Limb (tissue), 2 donors: ENCODE measurements at regions not wholly inside any gene's neighbourhood (a gene's known extent, or its start where the extent isn't known, plus 50 kb on each side); places are given as distances from the start of the nearest gene placed in this dataset.

ENCODE experiments used
- DNase-seq, 2 donors: peaks; one replicate each; pipeline ENCODE4 v3.0.0-alpha.2; 2016; ENCODE audit errors: extremely low spot score in 2 of 2

DNA sequence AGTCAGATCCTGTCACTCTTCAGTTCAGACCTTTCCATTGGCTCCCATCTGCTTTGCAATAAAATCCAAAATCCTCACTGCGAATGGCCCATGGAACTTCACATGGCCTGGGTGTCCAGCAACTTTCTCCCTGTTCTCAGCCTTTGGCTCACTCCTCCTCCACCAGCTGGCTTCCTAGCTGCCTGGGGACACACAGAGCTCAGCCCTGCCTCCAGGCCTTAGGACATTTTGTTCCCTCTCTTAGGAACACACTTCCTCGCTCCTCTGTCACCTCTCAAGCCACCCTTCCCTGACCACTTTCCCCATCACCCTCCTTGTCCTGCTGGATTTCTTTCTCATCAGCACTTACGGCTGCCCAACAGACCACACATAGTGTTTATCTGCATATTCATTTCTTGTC is 419.6 kb downstream of the MED13L start:
- DNase-seq: no peak

DNA sequence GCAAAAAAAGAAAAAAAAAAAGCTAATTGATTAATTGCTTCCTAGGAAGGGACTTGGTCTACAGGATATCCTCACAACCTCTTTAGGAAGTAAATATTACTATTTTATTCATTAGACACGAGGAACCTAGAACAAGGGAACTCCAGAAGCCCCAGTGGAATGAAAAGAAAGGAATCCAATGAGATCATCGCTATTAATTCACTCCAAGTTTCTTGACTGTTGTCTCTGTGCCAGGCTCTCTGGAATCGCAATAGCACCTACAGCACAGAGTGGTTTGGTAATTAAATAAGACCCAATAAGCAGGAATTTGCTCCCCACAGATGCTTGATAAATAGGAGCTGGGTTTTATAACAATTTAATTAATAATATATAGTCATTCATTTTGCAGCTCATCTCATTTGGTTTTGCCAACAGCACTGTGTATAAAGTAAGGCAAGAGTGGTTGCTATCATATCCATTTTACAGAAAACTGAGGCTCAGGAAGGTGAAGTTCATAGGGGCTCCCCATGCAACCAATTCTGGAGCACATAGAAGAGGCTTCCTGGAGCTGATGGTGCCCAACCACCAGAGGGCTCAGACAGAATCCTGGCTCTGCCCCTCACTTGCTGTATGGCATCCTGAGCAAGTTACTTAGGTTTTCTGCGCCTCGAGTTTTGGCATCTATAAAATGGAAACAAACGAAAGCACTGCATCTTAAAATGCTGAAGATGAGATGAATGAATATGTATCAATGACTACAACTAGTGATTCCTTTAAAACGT is 420.2 kb downstream of the MED13L start:
- DNase-seq: no peak

DNA sequence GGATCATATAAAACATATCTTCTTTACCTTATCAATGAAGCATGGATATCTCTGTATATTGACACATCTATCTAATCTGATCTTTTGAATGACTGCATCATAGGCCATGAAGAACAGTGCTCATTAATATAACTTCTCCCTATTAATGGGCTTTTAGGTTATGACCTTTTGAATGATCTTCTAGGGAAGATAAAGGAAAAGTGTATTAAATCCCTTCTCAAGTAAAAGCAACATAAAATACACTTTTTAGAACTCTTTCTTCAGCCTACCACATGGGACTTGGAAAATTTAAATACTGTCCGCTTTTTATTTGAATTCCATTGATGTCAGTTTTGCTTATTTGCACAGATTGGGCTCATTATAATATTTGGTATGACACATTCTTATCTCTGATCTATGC is 425.4 kb downstream of the MED13L start:
- DNase-seq: no peak

DNA sequence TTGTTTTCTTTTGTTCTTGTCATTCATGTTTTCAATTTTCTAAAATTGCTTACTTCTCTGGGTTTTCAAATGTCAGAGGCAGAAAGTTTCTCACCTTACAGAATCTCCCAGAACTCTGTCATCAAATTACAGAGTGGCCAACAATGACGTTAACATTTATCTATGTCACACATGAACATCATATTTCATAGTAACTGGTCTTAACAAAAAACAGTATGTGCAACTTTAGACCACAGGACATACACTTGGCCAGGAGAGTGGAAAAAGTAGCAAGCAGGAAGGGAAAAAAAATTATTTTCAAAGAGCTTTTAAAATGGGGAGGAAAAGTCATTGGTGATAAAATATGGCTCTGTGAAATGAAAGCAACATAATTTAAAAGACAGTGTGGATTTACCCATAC is 426.5 kb downstream of the MED13L start:
- DNase-seq: no peak

DNA sequence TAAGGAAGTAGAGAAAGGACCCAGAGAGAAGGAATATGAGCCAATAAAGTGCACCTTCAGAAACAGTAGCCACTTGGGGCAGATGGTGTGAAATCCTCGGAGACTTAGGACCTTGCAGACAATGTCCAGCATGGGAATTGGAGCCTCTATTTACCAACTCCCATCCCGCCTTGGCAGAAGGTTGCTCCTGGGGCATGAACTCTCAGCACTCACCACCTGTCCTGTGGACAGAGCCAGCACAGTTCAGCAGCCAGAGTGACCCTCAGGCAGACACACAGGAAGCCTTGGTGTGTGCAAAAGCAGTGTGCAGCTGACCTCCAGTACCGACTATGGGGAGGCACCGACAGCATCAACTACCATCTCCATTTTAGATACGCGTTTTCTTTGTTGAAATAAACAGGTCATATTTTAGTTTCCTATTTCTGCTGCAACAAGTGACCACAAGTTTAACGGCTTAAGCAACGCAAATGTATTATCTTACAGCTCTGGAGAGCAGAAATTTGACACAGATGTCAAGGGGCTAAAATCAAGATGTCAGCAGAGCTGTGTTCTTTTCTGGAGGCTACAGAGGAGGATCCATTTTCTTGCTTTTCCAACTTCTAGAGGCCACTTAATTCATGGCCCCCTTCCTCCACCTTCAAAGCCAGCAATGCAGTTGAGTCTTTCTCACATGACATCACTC is 428.1 kb downstream of the MED13L start:
- DNase-seq: no peak

DNA sequence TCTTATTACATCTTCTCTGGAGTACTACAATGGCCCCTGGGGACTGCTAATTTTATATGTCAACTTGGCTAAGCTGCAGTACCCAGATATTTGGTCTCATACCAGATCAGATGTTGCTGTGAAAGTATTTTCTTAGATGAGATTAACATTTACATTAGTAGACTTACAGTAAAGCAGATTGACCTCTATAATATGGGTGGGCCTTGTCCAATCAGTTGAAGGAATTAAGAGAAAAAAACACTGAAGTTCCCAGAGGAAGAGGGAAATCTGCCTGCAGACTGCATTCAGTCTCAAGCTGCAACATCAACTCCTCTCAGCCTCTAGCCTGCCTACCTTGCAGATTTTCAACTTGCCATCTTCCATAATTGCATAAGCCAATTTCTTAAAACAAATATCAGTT is 430.1 kb downstream of the MED13L start:
- no peak for DNase-seq

DNA sequence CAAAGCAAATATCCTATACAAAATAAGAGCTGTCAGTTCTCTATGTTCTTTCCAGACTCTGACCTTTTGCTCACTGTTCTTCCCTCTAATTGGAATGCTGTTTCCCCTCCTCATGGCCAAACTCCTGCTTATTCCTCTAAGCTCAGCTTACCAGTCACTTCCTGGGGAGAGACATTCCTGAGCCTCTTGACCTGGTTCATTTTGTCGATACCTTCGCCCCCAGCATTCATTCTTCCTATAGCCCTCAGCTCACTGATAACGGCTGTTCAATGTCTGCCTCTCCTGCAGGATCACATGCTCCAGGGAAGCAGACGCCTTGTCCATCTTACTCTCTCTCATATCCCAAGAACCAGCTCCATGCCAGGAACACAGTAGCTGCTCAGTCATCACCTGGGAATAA is 431.0 kb downstream of the MED13L start:
- DNase-seq: no peak

DNA sequence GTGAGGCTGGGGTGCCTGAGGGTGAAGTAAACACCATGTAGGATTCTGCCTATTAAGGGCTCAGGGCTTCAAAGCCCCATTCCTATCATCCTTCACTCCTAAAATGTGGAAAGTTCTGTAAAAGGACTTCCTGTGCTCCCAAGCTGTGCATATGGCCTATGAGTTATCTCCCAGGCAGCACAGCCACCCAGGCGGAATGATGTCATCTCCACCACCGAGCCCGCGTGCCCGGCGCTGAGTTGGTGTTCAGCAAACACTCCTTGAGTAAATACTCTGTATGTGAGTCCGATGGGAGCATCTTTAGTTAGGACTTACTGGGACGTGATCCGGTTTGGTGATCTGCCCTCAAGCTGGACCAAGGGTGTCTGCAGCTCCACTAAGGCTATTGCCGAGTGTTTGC is 437.3 kb downstream of the MED13L start:
- no peak for DNase-seq

DNA sequence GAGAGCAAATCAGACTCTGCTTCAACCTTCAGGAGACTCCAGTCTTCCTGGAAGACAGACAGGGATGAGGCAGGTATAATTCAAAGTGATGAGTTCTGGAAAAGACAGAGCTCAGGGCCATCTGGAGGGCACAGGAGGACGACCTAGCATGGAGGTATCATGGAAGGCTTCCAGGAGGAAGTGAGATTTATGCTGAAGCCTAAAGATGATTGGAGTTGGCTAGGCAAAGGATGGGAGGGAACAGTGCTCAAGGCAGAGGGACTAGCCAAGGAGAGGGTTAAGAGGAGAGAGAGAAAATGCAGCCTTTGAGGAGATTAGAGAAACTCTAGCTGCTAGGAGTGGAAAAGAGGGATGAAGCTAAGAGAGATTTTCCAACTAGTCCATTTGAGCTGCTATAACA is 438.5 kb downstream of the MED13L start:
- DNase-seq: no peak

DNA sequence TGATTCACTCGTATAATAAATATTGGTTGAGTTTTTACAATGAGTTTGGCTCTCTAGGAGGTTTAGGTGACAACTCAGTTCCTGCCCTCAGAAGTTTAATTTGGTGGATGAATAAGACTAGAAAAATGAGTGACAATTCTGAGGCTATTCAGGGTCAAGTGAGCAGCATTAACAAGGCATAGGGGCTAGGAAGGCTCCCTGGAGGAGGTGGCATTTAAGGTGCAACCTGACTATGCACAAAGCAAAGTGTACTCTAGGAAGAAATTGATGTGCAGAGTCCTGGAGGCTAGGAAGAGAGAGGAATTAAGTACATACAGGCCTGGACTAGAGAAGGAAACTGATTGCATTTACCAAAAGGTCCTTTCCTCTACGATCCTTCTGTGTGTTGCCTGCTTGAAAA is 440.3 kb downstream of the MED13L start:
- DNase-seq: no peak

DNA sequence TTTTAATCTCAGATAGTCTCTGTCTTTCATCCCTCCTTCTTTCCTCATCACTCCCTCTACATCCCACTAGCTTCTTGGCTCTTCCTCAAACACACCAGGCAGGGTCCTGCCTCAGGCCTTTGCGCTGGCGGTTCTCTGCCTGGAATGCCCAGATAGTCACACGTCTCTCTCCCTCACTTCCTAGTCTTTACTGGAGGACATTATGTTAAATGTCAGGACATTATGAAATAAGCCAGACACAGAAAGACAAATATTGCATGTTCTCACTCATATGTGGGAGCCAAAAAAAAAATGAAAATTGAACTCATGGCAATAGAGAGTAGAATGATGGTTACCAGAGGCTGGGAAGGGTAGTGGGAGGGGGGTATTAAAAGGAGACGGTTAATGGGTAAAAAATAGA is 442.0 kb downstream of the MED13L start:
- no peak for DNase-seq

DNA sequence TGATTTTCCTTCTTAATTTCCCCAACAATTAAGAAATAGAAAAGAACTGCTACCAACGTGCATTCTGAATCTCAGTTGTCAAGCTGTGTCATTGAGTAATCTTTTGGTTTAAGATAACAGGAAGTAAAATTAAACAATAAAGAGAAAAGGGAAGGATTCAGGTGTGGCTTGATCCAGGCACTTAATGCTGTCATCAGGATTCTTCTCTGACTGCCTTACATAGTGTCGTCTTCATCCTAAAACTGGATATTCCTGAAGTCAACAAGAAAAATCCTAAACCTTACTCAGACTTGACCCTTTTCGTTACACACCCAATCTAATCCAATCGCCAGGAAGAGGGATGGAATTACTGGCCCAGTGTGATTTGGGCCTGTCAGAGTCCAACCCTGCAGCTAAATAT is 443.8 kb downstream of the MED13L start:
- DNase-seq: no peak

DNA sequence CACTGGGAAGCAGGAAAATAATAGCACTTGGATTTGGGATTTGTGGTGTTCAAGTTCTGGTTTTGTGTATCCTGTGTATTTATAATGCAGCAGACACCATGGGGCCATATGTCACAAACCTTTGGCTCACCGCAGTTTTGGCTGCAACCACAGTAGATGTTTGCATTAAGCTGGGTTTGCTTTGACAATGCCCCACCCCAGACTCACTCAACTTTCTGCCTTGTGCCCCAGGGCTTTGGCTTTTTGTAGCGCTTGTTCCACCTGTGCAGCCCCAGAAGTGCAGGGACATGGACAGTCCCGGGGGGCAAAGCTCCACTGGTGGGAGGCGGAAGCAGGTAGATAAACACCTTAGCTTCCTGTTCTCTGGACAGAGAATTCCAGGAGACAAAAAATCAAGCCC is 446.9 kb downstream of the MED13L start:
- no peak for DNase-seq

DNA sequence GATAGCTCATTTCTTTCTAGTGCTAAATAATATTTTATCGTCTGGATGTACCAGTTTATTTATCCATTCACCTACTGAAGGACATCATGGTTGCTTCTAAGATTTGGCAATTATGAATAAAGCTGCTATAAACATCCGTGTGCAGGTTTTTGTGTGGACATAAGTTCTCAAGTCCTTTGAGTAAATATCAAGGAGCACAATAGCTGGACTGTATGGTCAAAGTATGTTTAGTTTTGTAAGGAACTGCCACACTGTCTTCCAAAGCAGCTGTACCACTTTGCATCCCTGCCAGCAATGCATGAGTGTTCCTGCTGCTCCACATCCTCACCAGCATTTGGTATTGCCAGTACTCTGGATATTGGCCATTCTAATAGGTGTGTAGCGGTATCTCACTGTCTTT is 447.4 kb downstream of the MED13L start:
- DNase-seq: no peak

DNA sequence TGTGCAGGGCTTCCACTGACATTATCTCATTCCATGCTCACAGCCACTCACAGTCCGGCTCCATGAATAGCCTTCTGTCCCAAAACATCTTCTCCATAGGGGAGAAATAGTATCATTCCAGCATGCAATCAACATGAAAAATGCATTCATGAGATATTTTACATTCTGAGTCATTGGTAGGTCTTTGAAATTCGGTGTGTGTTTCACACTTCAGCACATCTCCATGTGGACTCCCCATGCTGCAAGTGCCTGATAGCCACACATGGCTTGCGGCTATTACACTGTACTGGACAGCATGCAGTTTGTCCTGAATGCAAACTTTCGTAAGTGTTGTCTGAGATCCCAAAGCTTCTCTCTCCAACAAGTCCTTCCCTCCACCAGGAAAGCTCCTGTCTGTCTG is 449.3 kb downstream of the MED13L start:
- no peak for DNase-seq

DNA sequence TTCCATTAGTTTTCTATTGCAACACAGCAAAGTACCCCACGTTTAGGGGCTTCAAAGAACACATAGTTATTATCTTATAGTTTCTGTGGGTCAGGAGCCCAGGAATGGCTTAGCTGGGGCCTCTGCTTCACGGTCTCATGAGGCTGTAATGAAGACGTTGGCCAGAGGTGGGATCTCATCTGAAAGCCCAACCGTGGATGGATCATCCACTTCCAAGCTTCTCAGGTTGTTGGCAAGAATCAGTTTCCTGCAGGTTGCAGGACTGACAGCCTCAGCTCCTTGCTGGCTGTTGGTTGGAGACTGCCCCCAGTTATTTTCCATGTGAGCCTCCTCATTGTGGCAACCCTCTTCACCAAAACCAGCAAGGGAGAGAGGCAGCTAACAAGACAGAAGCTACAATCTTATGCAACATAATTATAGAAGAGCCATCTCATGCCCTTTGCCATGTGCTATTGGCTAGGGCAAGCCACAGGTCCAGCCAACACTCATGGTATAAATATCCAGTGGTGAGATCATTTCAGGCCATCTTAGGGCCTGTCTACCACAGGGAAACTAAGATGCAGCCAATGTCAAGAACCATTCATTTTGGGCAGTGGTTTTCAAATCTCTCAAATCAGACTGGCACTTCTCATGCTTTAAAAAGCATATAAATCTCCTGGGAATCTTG is 452.4 kb downstream of the MED13L start:
- no peak for DNase-seq

DNA sequence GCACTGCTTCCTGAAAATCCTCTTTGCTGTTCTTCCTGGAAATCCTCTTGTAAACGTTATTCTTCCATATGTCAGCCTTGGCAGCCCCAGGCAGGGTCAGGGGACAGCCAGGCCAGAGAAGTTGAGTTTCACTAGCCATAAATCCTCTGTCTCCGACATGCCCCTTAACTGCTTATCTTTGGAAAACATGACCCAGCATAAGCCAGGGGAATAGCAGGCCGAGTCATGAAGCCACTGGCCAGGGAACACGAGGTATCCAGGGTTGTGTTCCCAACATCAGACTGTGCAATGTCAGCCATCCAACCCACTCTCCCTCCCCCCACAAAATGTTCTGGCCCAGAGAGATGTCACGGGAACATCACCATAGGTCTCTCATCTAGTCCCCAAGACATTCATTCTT is 453.9 kb downstream of the MED13L start:
- DNase-seq: no peak

DNA sequence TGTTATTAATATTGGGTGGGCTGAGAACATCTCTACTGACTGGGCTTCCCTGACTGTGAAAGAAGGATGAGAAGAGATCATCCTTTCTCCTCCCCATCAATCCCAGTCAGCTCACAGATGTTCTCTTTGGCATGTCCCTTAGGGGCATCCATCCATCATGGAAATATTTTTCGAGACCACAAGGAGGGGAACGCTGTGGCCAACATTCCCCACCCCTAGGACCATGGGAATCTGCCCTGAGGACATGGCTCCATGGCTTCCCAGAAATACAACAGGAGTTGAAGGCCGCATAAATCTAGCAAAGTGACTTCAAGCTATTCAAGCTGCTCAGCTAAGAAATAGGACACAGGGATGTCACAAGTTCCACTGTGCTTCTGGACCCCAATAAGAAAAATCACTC is 456.8 kb downstream of the MED13L start:
- no peak for DNase-seq

DNA sequence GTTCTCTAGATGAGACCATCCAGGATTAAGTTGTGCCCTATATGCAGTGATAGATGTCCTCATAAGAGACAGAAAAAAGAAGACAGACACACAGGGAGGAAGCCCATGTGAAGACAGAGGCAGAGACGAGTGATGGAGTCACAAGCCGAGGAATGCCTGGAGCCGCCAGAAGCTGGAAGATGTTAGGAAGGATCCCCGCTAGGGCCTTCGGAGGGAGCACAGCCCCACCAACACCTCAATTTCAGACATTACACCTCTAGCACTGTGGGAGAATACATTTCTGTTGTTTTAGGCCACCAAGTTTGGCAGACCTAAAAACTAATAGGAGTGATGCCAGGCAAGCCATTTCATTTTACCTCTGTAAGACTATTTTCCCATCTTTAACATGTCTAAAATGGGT is 458.5 kb downstream of the MED13L start:
- DNase-seq: no peak

DNA sequence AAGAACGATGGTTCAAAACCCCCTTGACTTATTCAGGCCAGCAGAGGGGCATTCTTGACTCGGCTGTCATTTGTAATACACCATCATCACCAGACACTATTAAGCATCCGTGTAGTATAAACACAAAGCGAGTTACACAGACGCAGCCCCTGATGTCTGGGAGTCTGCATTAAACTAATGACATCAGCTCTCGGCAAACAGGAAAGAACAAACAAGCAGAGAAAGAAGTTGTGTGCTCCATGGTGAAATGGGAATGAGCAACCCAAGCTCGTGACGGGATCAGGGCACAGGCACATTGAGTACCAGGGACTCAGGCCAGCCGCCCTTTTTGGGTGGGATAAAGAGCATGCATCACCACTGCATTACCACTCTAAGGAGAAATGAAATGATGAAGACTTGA is 460.1 kb downstream of the MED13L start:
- no peak for DNase-seq

DNA sequence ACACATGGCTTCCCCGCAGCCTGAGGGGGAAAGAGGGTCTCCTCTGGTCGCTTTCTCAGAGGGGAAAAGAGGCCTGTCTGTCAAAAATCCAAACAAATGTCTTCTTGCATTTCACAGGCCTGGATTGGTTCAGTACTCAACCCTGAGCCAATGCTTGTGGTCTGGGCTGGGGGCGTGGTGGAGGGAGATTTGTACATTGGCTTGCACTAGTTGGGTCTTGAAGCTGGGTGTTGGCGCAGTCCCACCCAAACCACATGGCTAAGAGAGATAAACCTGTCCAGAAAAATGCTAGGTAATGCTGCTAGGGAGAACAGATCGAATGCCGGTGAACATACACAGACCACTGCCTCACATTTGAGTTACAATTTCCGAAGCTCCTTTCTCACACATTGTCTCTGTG is 461.6 kb downstream of the MED13L start:
- DNase-seq: no peak

DNA sequence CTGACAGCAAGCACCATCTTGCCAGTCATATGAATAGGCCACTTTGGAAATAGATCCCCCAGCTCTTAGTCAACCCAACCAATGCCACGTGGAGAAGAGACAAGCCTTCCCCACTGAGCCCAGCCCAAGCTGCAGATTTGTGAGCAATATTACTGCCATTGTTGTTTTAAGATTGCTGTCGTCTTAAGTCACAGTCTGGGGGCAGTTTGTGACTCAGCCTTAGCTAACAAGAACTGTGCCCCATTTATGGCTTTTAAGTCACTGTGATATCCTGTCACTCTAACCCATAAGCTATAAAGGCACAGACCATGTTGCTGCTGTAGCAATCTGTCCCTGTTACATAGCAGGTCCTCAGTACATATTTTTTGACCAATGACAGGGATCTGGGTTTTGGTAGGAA is 464.2 kb downstream of the MED13L start:
- no peak for DNase-seq

DNA sequence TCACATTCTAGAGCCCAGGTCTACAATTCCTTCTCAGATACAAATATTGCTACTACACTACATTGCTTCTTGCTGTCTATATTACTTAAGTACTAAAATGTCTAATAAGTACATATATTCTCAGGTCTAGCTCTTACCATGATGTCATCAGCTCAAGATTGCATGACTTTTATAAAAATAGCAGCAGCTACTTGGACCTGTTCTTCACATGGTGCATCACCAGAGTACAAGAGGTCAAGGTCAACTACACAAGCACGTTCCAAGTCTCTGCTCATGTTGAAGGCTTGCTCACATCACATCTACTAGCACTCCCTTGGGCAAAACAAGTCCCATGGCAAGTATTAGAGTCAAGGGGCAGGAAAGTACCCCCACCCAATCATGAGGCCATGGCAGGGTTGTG is 465.6 kb downstream of the MED13L start:
- no peak for DNase-seq
